Caco-2 (cell line): ENCODE measurements at regions not wholly inside any gene's neighbourhood (a gene's known extent, or its start where the extent isn't known, plus 50 kb on each side); places are given as distances from the start of the nearest gene placed in this dataset.

Experiments
- BruUV-seq: library from RNA; stranded (reverse); fragments of 400-500 nt; replicated peaks from 2 replicates; lab custom pipeline; 2021; lab: Mats Ljungman, UMichigan
- CTCF ChIA-PET: fragments of 300-600 bp; sonication (Branson Sonifier 250); formaldehyde crosslinking; loops from one replicate; lab custom pipeline; 2022; ENCODE audit warnings: antibody characterized with exemption; lab: Charles Lee
- POLR2A ChIA-PET: fragments of 300-600 bp; sonication (Branson Sonifier 250); formaldehyde crosslinking; loops from one replicate; lab custom pipeline; 2022; ENCODE audit warnings: antibody characterized with exemption; lab: Charles Lee
- DNase-seq, 2 experiments: peaks; one replicate each; pipeline versions ENCODE4 v3.0.0 to v3.0.0-alpha.2; 2020 to 2022
- H3K27me3 ChIP-seq: replicated peaks from 2 replicates; pipeline ENCODE4 v1.6.0; 2011; ENCODE audit warnings: low read length; ENCODE audit not compliant: control insufficient read depth, insufficient read depth
- H3K36me3 ChIP-seq: 2 replicates; pipeline ENCODE4 v1.5.1; 2011; ENCODE audit warnings: low read length; ENCODE audit not compliant: control insufficient read depth, insufficient read depth
- H3K4me1 ChIP-seq: fragments of 250-450 bp; sonication (Bioruptor Pico); 2 replicates; pipeline ENCODE4 v1.5.1; 2020; ENCODE audit warnings: mild to moderate bottlenecking
- H3K4me3 ChIP-seq: 2 replicates; pipeline ENCODE4 v1.5.1; 2011; ENCODE audit warnings: low read depth, mild to moderate bottlenecking, control low read depth, low read length
- H3K9me3 ChIP-seq: fragments of 250-450 bp; sonication (Bioruptor Pico); 2 replicates; pipeline ENCODE4 v1.5.1; 2020; ENCODE audit warnings: mild to moderate bottlenecking, moderate library complexity
- H3K27ac Mint-ChIP-seq: one replicate; pipeline ENCODE4 v1.8.0; 2022; ENCODE audit warnings: mixed read lengths; ENCODE audit not compliant: unreplicated experiment
- H3K27me3 Mint-ChIP-seq: one replicate; pipeline ENCODE4 v1.8.0; 2022; ENCODE audit warnings: mixed read lengths; ENCODE audit not compliant: insufficient read depth, unreplicated experiment
- H3K36me3 Mint-ChIP-seq: one replicate; pipeline ENCODE4 v1.8.0; 2022; ENCODE audit warnings: mild to moderate bottlenecking, mixed read lengths; ENCODE audit not compliant: insufficient read depth, unreplicated experiment
- H3K4me1 Mint-ChIP-seq: one replicate; pipeline ENCODE4 v1.8.0; 2022; ENCODE audit warnings: low read depth, mixed read lengths; ENCODE audit not compliant: unreplicated experiment
- H3K4me3 Mint-ChIP-seq: one replicate; pipeline ENCODE4 v1.8.0; 2022; ENCODE audit warnings: mild to moderate bottlenecking, moderate library complexity, mixed read lengths; ENCODE audit not compliant: unreplicated experiment
- H3K9me3 Mint-ChIP-seq: one replicate; pipeline ENCODE4 v1.8.0; 2022; ENCODE audit warnings: mixed read lengths; ENCODE audit not compliant: unreplicated experiment
- CTCF ChIP-seq, 2 experiments: fragments of 200-600 bp in 1 of 2; IDR thresholded peaks; 1 replicate in 1 of 2; 2 replicates in 1 of 2; pipeline versions ENCODE4 v1.5.1 to v1.8.0; 2011 to 2022; ENCODE audit warnings: antibody characterized with exemption in 1 of 2, control low read depth in 1 of 2, inconsistent platforms in 1 of 2, low read depth in 1 of 2, low read length in 1 of 2, mild to moderate bottlenecking in 1 of 2, moderate library complexity in 1 of 2; ENCODE audit not compliant: insufficient read depth in 1 of 2, severe bottlenecking in 1 of 2, unreplicated experiment in 1 of 2
- intact Hi-C: fragments of 100-400 bp; cut with micrococcal nuclease; formaldehyde crosslinking; loops from one replicate; pipeline ENCODE4 v1.10.0; 2022; ENCODE audit not compliant: unreplicated experiment

GRCh38 chrX:40449956-40450706 lies 130.6 kb upstream of the ATP6AP2 start:
- H3K4me1 ChIP-seq: no peaks in the 10 kb centered on the region
- Mint-ChIP-seq H3K36me3 (no peaks in the 10 kb centered on the region), H3K4me3 (no peak overlapping the region), H3K27me3 (peaks cover 2% of the 10 kb centered on the region), H3K27ac (no peak overlapping the region), H3K4me1 (no peaks in the 10 kb centered on the region), H3K9me3 (peaks cover 6% of the 10 kb centered on the region)
- no peaks in the 10 kb centered on the region for H3K27me3 ChIP-seq
- intact Hi-C loops: no loop called here
- BruUV-seq: no TSS peak
- no peak overlapping the region for H3K4me3 ChIP-seq
- ChIA-PET POLR2A (no interaction called here), CTCF (no interaction called here)
- DNase-seq: no peak
- H3K9me3 ChIP-seq: no peaks in the 10 kb centered on the region
- no peaks in the 10 kb centered on the region for H3K36me3 ChIP-seq
- TF ChIP-seq CTCF (IDR thresholded peaks at IDR 0.05; ENCODE audit: insufficient read depth in 1 of 2, low read depth in 1 of 2, low read length in 1 of 2, severe bottlenecking in 1 of 2, unreplicated experiment in 1 of 2): no peak

GRCh38 chrX:40449396-40449795 lies 131.4 kb upstream of the ATP6AP2 start:
- Mint-ChIP-seq H3K27me3 (peaks cover 2% of the 10 kb centered on the region), H3K9me3 (no peaks in the 10 kb centered on the region), H3K4me3 (no peak overlapping the region), H3K4me1 (no peaks in the 10 kb centered on the region), H3K27ac (no peak overlapping the region), H3K36me3 (no peaks in the 10 kb centered on the region)
- POLR2A ChIA-PET: no interaction called here
- Histone ChIP-seq H3K36me3 (no peaks in the 10 kb centered on the region), H3K4me1 (no peaks in the 10 kb centered on the region), H3K9me3 (no peaks in the 10 kb centered on the region), H3K27me3 (no peaks in the 10 kb centered on the region), H3K4me3 (no peak overlapping the region)
- CTCF ChIA-PET: no interaction called here
- no peak for DNase-seq
- no TSS peak for BruUV-seq
- TF ChIP-seq CTCF (IDR thresholded peaks at IDR 0.05; ENCODE audit: insufficient read depth in 1 of 2, low read depth in 1 of 2, low read length in 1 of 2, severe bottlenecking in 1 of 2, unreplicated experiment in 1 of 2): no peak
- intact Hi-C loops: no loop called here

GRCh38 chrX:40448793-40449192 lies 132.0 kb upstream of the ATP6AP2 start:
- Histone ChIP-seq H3K27me3 (no peaks in the 10 kb centered on the region), H3K36me3 (no peaks in the 10 kb centered on the region), H3K4me3 (no peak overlapping the region), H3K9me3 (no peaks in the 10 kb centered on the region), H3K4me1 (no peaks in the 10 kb centered on the region)
- ChIA-PET CTCF (no interaction called here), POLR2A (no interaction called here)
- intact Hi-C loops: no loop called here
- H3K4me1 Mint-ChIP-seq: no peaks in the 10 kb centered on the region
- H3K4me3 Mint-ChIP-seq: no peak overlapping the region
- no TSS peak for BruUV-seq
- TF ChIP-seq CTCF (IDR thresholded peaks at IDR 0.05; ENCODE audit: insufficient read depth in 1 of 2, low read depth in 1 of 2, low read length in 1 of 2, severe bottlenecking in 1 of 2, unreplicated experiment in 1 of 2): no peak
- peaks cover 2% of the 10 kb centered on the region for H3K27me3 Mint-ChIP-seq
- H3K27ac Mint-ChIP-seq: no peak overlapping the region
- H3K36me3 Mint-ChIP-seq: no peaks in the 10 kb centered on the region
- no peak for DNase-seq
- no peaks in the 10 kb centered on the region for H3K9me3 Mint-ChIP-seq
